HUES48 (cell line): ENCODE measurements at regions not wholly inside any gene's neighbourhood (a gene's known extent, or its start where the extent isn't known, plus 50 kb on each side); places are given as distances from the start of the nearest gene placed in this dataset.

Experiments used
- H3K27ac ChIP-seq: one replicate; pipeline ENCODE4 v1.7.0; 2013; ENCODE audit warnings: low read depth, low read length, inconsistent platforms
- H3K27me3 ChIP-seq: 2 replicates; pipeline ENCODE4 v1.6.1; 2013; ENCODE audit warnings: mild to moderate bottlenecking, low read length; ENCODE audit not compliant: control insufficient read depth, insufficient read depth
- H3K36me3 ChIP-seq: 2 replicates; pipeline ENCODE4 v1.6.1; 2013; ENCODE audit warnings: low read length; ENCODE audit not compliant: control insufficient read depth, insufficient read depth
- H3K4me1 ChIP-seq: 2 replicates; pipeline ENCODE4 v1.6.1; 2013; ENCODE audit warnings: mild to moderate bottlenecking, low read length; ENCODE audit not compliant: control insufficient read depth, insufficient read depth
- H3K4me3 ChIP-seq: 2 replicates; pipeline ENCODE4 v1.5.1; 2013; ENCODE audit warnings: mild to moderate bottlenecking, low read depth, low read length
- H3K9ac ChIP-seq: 2 replicates; pipeline ENCODE4 v1.6.1; 2013; ENCODE audit warnings: mild to moderate bottlenecking, low read depth, low read length, moderate library complexity
- H3K9me3 ChIP-seq: 2 replicates; pipeline ENCODE4 v1.6.1; 2013; ENCODE audit warnings: low read length; ENCODE audit not compliant: control insufficient read depth, insufficient read depth

- H3K36me3 ChIP-seq = no peaks in the 10 kb centered on the region
- H3K4me1 ChIP-seq = no peaks in the 10 kb centered on the region
- no peak overlapping the region for H3K4me3 ChIP-seq
- no peak overlapping the region for H3K9ac ChIP-seq
- H3K27ac ChIP-seq = no peak overlapping the region
- H3K9me3 ChIP-seq = no peaks in the 10 kb centered on the region
- no peaks in the 10 kb centered on the region for H3K27me3 ChIP-seq
Measured at GRCh38 chr15:98226578-98226977, 266.1 kb downstream of the ARRDC4 start.

GRCh38 chr15:98228846-98229245, 268.3 kb downstream of the ARRDC4 start:
- H3K27ac ChIP-seq = no peak overlapping the region

GRCh38 chr15:98230975-98231374, 270.5 kb downstream of the ARRDC4 start:
- no peaks in the 10 kb centered on the region for H3K36me3 ChIP-seq
- no peak overlapping the region for H3K9ac ChIP-seq
- H3K4me3 ChIP-seq = no peak overlapping the region
- no peaks in the 10 kb centered on the region for H3K9me3 ChIP-seq
- no peaks in the 10 kb centered on the region for H3K27me3 ChIP-seq
- H3K4me1 ChIP-seq = no peaks in the 10 kb centered on the region
- no peak overlapping the region for H3K27ac ChIP-seq

More at GRCh38 chr15:98228846-98229245, 268.3 kb downstream of the ARRDC4 start:
- no peaks in the 10 kb centered on the region for H3K27me3 ChIP-seq
- no peaks in the 10 kb centered on the region for H3K9me3 ChIP-seq
- no peak overlapping the region for H3K9ac ChIP-seq
- no peaks in the 10 kb centered on the region for H3K36me3 ChIP-seq
- H3K4me1 ChIP-seq = no peaks in the 10 kb centered on the region
- no peak overlapping the region for H3K4me3 ChIP-seq

- Histone ChIP-seq H3K9me3 (no peaks in the 10 kb centered on the region), H3K4me3 (no peak overlapping the region), H3K27ac (no peak overlapping the region), H3K36me3 (no peaks in the 10 kb centered on the region), H3K27me3 (no peaks in the 10 kb centered on the region), H3K9ac (no peak overlapping the region), H3K4me1 (no peaks in the 10 kb centered on the region)
Measured at GRCh38 chr15:98231696-98232440, 271.4 kb downstream of the ARRDC4 start.

GRCh38 chr15:98232761-98233160, 272.3 kb downstream of the ARRDC4 start:
- Histone ChIP-seq H3K4me3 (no peak overlapping the region), H3K27ac (no peak overlapping the region), H3K27me3 (no peaks in the 10 kb centered on the region), H3K9ac (no peak overlapping the region), H3K9me3 (no peaks in the 10 kb centered on the region), H3K36me3 (no peaks in the 10 kb centered on the region), H3K4me1 (no peaks in the 10 kb centered on the region)

GRCh38 chr15:98233873-98234272, 273.4 kb downstream of the ARRDC4 start:
- Histone ChIP-seq H3K9me3 (no peaks in the 10 kb centered on the region), H3K36me3 (no peaks in the 10 kb centered on the region), H3K4me3 (no peak overlapping the region), H3K9ac (no peak overlapping the region), H3K27ac (no peak overlapping the region), H3K27me3 (no peaks in the 10 kb centered on the region), H3K4me1 (no peaks in the 10 kb centered on the region)

- H3K36me3 ChIP-seq = no peaks in the 10 kb centered on the region
- no peaks in the 10 kb centered on the region for H3K4me1 ChIP-seq
- no peak overlapping the region for H3K9ac ChIP-seq
- no peaks in the 10 kb centered on the region for H3K27me3 ChIP-seq
- H3K27ac ChIP-seq = no peak overlapping the region
- H3K9me3 ChIP-seq = no peaks in the 10 kb centered on the region
- H3K4me3 ChIP-seq = no peak overlapping the region
Measured at GRCh38 chr15:98240303-98240702, 279.8 kb downstream of the ARRDC4 start.

- Histone ChIP-seq H3K36me3 (no peaks in the 10 kb centered on the region), H3K4me1 (no peaks in the 10 kb centered on the region), H3K9me3 (no peaks in the 10 kb centered on the region), H3K4me3 (no peak overlapping the region), H3K27ac (no peak overlapping the region), H3K27me3 (no peaks in the 10 kb centered on the region), H3K9ac (no peak overlapping the region)
Measured at GRCh38 chr15:98241032-98241554, 280.6 kb downstream of the ARRDC4 start.

- no peaks in the 10 kb centered on the region for H3K36me3 ChIP-seq
- H3K4me1 ChIP-seq = peaks cover 5% of the 10 kb centered on the region
- no peak overlapping the region for H3K9ac ChIP-seq
- H3K27me3 ChIP-seq = no peaks in the 10 kb centered on the region
- peak overlapping the region; percentile 84 for H3K27ac ChIP-seq
- H3K9me3 ChIP-seq = peaks cover 11% of the 10 kb centered on the region; the same call in 1 of the 2 replicates
- no peak overlapping the region for H3K4me3 ChIP-seq
Measured at GRCh38 chr15:98257290-98257689, 296.8 kb downstream of the ARRDC4 start.

GRCh38 chr15:98263787-98264186, 303.3 kb downstream of the ARRDC4 start:
- H3K27me3 ChIP-seq = no peaks in the 10 kb centered on the region
- H3K4me3 ChIP-seq = no peak overlapping the region
- peaks cover 3% of the 10 kb centered on the region; the same call in 1 of the 2 replicates for H3K9me3 ChIP-seq
- no peak overlapping the region for H3K27ac ChIP-seq
- H3K4me1 ChIP-seq = no peaks in the 10 kb centered on the region
- no peaks in the 10 kb centered on the region for H3K36me3 ChIP-seq
- no peak overlapping the region for H3K9ac ChIP-seq

GRCh38 chr15:98266295-98266694, 305.8 kb downstream of the ARRDC4 start:
- H3K27me3 ChIP-seq = no peaks in the 10 kb centered on the region
- H3K4me1 ChIP-seq = no peaks in the 10 kb centered on the region
- H3K4me3 ChIP-seq = no peak overlapping the region
- no peak overlapping the region for H3K27ac ChIP-seq
- H3K36me3 ChIP-seq = no peaks in the 10 kb centered on the region
- H3K9ac ChIP-seq = no peak overlapping the region
- no peaks in the 10 kb centered on the region; the same call in 1 of the 2 replicates for H3K9me3 ChIP-seq
